ENCODE measurements at regions not wholly inside any gene's neighbourhood (a gene's known extent, or its start where the extent isn't known, plus 50 kb on each side); places are given as distances from the start of the nearest gene placed in this dataset.

DNA sequence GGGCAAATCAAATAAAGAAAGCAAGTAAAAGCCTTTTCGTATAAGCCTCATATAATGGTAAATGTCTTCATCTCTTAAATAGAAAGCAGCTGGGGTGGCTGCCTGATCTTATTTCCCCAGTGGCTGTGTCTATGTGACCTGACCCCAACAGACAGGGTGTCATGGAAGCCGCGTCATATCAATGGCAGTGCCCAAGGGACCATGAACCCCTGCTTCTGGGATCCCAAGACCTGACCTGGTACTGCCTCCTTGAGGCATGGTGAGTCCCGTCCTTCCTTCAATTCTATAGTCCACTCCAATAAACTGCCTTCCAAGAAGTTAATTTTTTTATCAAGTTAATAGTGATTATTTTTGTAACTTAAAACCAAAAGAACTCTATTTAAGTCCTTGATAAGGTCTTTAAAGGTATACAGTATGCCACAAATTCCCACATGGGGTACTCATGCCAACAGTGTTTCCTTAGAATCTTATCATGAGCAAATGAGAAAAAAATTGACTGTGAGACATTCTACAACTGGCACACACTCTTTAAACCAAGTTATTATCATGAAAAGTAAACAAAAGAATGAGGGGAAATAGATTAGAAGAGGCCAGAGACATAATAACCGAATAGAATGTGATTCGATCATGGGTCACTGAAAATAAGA, 104.6 kb downstream of the ADSS2 start:
- in situ Hi-C loops (cut with MboI; ENCODE audit: low pct_unique_long_range_greater_than_20kb, low sequenced_read_pairs, unreplicated experiment) = no loop called here
- DNase-seq (ENCODE audit: low spot score) = no peak
- TF ChIP-seq CTCF (IDR thresholded peaks at IDR 0.05; ENCODE audit: extremely low read depth, insufficient read depth, missing control alignments) = no peak

- in situ Hi-C loops (cut with MboI; ENCODE audit: low pct_unique_long_range_greater_than_20kb, low sequenced_read_pairs, unreplicated experiment) = no loop called here
- no peak for TF ChIP-seq CTCF (IDR thresholded peaks at IDR 0.05; ENCODE audit: extremely low read depth, insufficient read depth, missing control alignments)
- no peak for DNase-seq (ENCODE audit: low spot score)
Measured at GRCh38 chr1:244347942-244348341, 103.8 kb downstream of the ADSS2 start.

GRCh38 chr1:244349103-244349531, 102.6 kb downstream of the ADSS2 start:
- in situ Hi-C loops (cut with MboI; ENCODE audit: low pct_unique_long_range_greater_than_20kb, low sequenced_read_pairs, unreplicated experiment) = no loop called here
- no peak for TF ChIP-seq CTCF (IDR thresholded peaks at IDR 0.05; ENCODE audit: extremely low read depth, insufficient read depth, missing control alignments)
- DNase-seq (ENCODE audit: low spot score) = no peak

- DNase-seq (ENCODE audit: low spot score) = no peak
- in situ Hi-C loops (cut with MboI; ENCODE audit: low pct_unique_long_range_greater_than_20kb, low sequenced_read_pairs, unreplicated experiment) = no loop called here
- TF ChIP-seq CTCF (IDR thresholded peaks at IDR 0.05; ENCODE audit: extremely low read depth, insufficient read depth, missing control alignments) = no peak
Measured at GRCh38 chr1:244349581-244350001, 102.1 kb downstream of the ADSS2 start.

GRCh38 chr1:244350027-244350426, 101.7 kb downstream of the ADSS2 start:
- no peak for DNase-seq (ENCODE audit: low spot score)
- in situ Hi-C loops (cut with MboI; ENCODE audit: low pct_unique_long_range_greater_than_20kb, low sequenced_read_pairs, unreplicated experiment) = no loop called here
- no peak for TF ChIP-seq CTCF (IDR thresholded peaks at IDR 0.05; ENCODE audit: extremely low read depth, insufficient read depth, missing control alignments)

DNA sequence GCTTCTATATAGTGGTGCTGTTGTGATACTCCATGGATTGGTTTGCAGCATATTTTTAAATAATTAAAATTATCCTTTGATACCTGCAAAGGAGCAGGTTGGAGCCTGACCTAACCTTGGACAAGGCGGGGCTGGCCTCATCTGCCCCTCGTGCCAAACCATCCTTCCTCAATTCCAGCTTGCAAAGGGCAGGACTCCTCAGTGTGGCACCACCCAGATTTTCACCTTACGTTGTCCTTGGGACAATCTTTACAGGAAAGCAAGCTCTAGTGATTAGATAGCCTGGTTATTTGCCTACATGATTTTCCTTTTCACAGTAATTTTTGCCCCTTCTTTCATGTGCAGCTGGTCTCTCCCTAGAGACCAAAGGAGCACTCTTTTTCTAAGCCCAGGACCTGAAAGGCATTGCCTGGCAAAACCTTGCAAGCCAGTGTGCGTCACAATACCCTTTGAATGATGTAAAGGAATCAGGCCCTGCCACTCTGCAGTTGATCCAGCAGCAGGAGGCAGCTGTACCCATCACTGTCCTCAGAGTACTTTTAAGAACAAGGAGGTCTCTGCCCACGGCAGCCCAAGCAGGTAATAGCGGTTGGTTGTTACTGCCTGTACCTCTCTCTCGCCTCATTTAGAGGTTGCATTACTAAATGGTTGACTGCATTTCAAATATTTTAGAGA, 99.4 kb downstream of the ADSS2 start:
- TF ChIP-seq CTCF (IDR thresholded peaks at IDR 0.05; ENCODE audit: extremely low read depth, insufficient read depth, missing control alignments) = no peak
- in situ Hi-C loops (cut with MboI; ENCODE audit: low pct_unique_long_range_greater_than_20kb, low sequenced_read_pairs, unreplicated experiment) = no loop called here
- no peak for DNase-seq (ENCODE audit: low spot score)
